ENCODE measurements at regions not wholly inside any gene's neighbourhood (a gene's known extent, or its start where the extent isn't known, plus 50 kb on each side); places are given as distances from the start of the nearest gene placed in this dataset.

GRCh38 chr6:77011929-77012545 is 451.3 kb downstream of the HTR1B start:
- no peaks in the 10 kb centered on the region for H3K27me3 ChIP-seq (ENCODE audit: control insufficient read depth, insufficient read depth, low read length)
- no peak for FAIRE-seq
- no peaks in the 10 kb centered on the region for H3K36me3 ChIP-seq (ENCODE audit: control insufficient read depth, insufficient read depth, low read length)
- no peak for DNase-seq (ENCODE audit: low read depth)
- H3K4me3 ChIP-seq (ENCODE audit: low read depth, low read length): no peak overlapping the region
- TF ChIP-seq, protein P1, sequence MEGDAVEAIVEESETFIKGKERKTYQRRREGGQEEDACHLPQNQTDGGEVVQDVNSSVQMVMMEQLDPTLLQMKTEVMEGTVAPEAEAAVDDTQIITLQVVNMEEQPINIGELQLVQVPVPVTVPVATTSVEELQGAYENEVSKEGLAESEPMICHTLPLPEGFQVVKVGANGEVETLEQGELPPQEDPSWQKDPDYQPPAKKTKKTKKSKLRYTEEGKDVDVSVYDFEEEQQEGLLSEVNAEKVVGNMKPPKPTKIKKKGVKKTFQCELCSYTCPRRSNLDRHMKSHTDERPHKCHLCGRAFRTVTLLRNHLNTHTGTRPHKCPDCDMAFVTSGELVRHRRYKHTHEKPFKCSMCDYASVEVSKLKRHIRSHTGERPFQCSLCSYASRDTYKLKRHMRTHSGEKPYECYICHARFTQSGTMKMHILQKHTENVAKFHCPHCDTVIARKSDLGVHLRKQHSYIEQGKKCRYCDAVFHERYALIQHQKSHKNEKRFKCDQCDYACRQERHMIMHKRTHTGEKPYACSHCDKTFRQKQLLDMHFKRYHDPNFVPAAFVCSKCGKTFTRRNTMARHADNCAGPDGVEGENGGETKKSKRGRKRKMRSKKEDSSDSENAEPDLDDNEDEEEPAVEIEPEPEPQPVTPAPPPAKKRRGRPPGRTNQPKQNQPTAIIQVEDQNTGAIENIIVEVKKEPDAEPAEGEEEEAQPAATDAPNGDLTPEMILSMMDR (IDR thresholded peaks at IDR 0.05; ENCODE audit: insufficient read depth, low read length, severe bottlenecking): no peak

DNA sequence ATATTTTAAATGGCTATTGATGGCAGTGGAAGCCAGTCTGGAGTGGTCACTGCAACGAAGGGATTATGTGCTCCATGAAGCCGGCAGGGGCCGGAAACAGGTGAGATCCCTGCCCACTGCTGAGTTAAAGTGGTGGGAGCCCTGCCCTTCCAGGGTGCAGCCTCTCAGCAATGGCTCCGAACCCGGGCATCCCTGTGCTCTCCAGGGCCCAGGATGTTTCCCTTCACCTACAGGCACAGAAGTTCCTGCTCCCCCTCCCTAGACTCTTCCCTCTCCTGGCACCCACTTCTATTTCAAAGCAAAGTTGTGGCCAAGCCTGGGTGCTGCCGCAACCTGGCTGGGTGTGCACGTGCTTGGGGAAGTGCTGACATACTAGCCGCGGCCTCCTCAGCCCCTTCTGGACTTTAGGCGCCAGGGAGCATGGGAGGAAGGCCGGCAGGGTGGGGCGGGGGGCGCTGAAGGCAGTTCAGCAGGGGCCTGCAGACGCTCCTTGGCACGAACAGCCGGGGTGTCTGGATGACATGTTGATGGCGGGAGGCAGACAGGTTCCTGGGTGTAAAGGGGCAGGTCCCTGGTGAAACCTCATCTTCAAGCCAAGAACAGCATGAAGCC is 452.3 kb downstream of the HTR1B start:
- no peaks in the 10 kb centered on the region for H3K36me3 ChIP-seq (ENCODE audit: control insufficient read depth, insufficient read depth, low read length)
- TF ChIP-seq, protein P1 (IDR thresholded peaks at IDR 0.05; ENCODE audit: insufficient read depth, low read length, severe bottlenecking): no peak
- DNase-seq (ENCODE audit: low read depth): no peak
- FAIRE-seq: no peak
- no peaks in the 10 kb centered on the region for H3K27me3 ChIP-seq (ENCODE audit: control insufficient read depth, insufficient read depth, low read length)
- H3K4me3 ChIP-seq (ENCODE audit: low read depth, low read length): no peak overlapping the region

GRCh38 chr6:76992553-76992952 is 470.7 kb downstream of the HTR1B start:
- Histone ChIP-seq H3K27me3 (ENCODE audit: control insufficient read depth, insufficient read depth, low read length) (no peaks in the 10 kb centered on the region), H3K36me3 (ENCODE audit: control insufficient read depth, insufficient read depth, low read length) (no peaks in the 10 kb centered on the region), H3K4me3 (ENCODE audit: low read depth, low read length) (no peak overlapping the region)
- TF ChIP-seq, protein P1 (IDR thresholded peaks at IDR 0.05; ENCODE audit: insufficient read depth, low read length, severe bottlenecking): no peak
- DNase-seq (ENCODE audit: low read depth) (no peak), FAIRE-seq (no peak)

DNA sequence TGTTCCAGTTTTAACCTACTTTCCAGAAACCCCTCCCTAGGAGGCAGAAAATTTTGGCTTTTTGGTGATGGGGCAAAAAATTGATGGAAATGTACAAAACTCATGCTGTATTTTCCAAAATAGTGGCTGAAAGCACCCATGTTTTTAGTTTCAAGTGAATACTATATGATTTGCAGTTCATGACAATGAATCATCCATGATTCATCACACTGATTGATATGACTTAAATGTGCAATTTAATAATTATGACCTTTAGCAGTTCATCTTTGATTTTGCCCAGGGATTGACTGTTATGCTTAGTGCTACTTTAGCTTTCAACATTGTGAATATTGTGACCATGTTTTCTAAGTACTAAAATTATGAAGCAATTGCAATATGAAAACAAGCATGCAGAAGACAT is 478.7 kb downstream of the HTR1B start:
- TF ChIP-seq, protein P1 (IDR thresholded peaks at IDR 0.05; ENCODE audit: insufficient read depth, low read length, severe bottlenecking): no peak
- Histone ChIP-seq H3K36me3 (ENCODE audit: control insufficient read depth, insufficient read depth, low read length) (no peaks in the 10 kb centered on the region), H3K27me3 (ENCODE audit: control insufficient read depth, insufficient read depth, low read length) (no peaks in the 10 kb centered on the region), H3K4me3 (ENCODE audit: low read depth, low read length) (no peak overlapping the region)
- peak; percentile 62 for DNase-seq (ENCODE audit: low read depth)
- no peak for FAIRE-seq

DNA sequence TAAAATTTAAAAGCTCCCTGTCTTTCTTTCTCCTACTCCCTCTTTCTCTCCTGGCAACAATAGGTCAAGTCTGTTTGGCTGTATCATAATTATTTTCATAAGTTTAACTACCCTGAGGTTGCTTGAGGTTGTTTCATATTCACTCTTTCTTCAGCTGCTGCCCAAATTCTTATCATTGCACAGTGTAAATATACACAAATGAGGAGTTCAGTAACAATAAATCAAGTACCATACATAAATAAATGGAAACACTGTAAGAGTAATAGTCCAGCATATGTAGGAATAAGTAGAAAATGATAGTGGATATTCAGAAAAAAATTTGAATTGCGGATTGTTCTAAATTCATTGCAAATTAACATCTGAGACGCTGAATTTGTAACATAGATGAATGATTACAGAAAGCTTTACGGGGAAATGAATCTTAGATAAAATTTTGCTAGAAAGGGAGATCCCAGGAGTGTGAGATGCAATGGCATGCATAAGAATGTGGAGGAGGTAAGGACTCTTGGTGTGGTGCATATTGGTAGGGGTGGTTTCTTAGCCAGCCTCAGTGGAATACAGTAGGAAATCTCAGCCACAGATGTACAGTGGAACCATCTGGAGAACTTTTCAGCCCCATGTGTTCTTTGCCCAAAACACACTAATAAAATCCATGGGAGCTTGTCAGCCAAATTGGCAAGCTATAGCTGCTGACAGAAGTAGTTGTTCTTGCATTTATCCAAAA is 480.7 kb downstream of the HTR1B start:
- H3K27me3 ChIP-seq (ENCODE audit: control insufficient read depth, insufficient read depth, low read length): no peaks in the 10 kb centered on the region
- H3K4me3 ChIP-seq (ENCODE audit: low read depth, low read length): no peak overlapping the region
- TF ChIP-seq, protein P1 (IDR thresholded peaks at IDR 0.05; ENCODE audit: insufficient read depth, low read length, severe bottlenecking): no peak
- DNase-seq (ENCODE audit: low read depth): no peak
- no peaks in the 10 kb centered on the region for H3K36me3 ChIP-seq (ENCODE audit: control insufficient read depth, insufficient read depth, low read length)
- FAIRE-seq: no peak

Data from bronchial epithelial cell (primary cell).